CD14-positive monocyte (primary cell): ENCODE measurements at regions not wholly inside any gene's neighbourhood (a gene's known extent, or its start where the extent isn't known, plus 50 kb on each side); places are given as distances from the start of the nearest gene placed in this dataset.

Experiments used
- DNase-seq, 3 donors: peaks; one replicate each; pipeline ENCODE4 v3.0.0-alpha.2; 2011 to 2022
- H2AFZ ChIP-seq: 2 replicates; pipeline ENCODE4 v1.6.0; 2012; ENCODE audit warnings: mild to moderate bottlenecking, low read depth, low read length, inconsistent platforms; ENCODE audit not compliant: insufficient read depth, poor library complexity, severe bottlenecking
- H3K27ac ChIP-seq, 2 donors: 1 replicate in 1 of 2; 2 replicates in 1 of 2; pipeline ENCODE4 v1.5.1; 2012 to 2013; ENCODE audit warnings: low read length in 2 of 2, control low read depth in 1 of 2, inconsistent platforms in 1 of 2, low read depth in 1 of 2, mild to moderate bottlenecking in 1 of 2
- H3K27me3 ChIP-seq, 2 donors: one replicate each; pipeline versions ENCODE4 v1.6.0 to v1.6.1; 2011 to 2013; ENCODE audit warnings: low read length in 2 of 2; ENCODE audit not compliant: control insufficient read depth in 2 of 2, insufficient read depth in 2 of 2
- H3K36me3 ChIP-seq, 2 donors: replicated peaks in 1 of 2; 1 replicate in 1 of 2; 2 replicates in 1 of 2; pipeline versions ENCODE4 v1.5.1 to v1.6.1; 2012 to 2013; ENCODE audit warnings: low read length in 2 of 2, control low read depth in 1 of 2, inconsistent platforms in 1 of 2, mild to moderate bottlenecking in 1 of 2; ENCODE audit not compliant: insufficient read depth in 2 of 2, control insufficient read depth in 1 of 2
- H3K4me1 ChIP-seq, 2 donors: 1 replicate in 1 of 2; 2 replicates in 1 of 2; pipeline versions ENCODE4 v1.5.1 to v1.6.1; 2012 to 2013; ENCODE audit warnings: low read length in 2 of 2, control low read depth in 1 of 2, inconsistent platforms in 1 of 2, mild to moderate bottlenecking in 1 of 2, moderate library complexity in 1 of 2; ENCODE audit not compliant: insufficient read depth in 2 of 2, control insufficient read depth in 1 of 2
- H3K4me2 ChIP-seq: replicated peaks from 2 replicates; pipeline ENCODE3; 2012; ENCODE audit warnings: low read length, moderate library complexity, mild to moderate bottlenecking; ENCODE audit not compliant: poor library complexity, severe bottlenecking; ENCODE audit errors: extremely low read depth
- H3K4me3 ChIP-seq, 3 experiments: fragments of 200-600 bp in 1 of 3; sonication (generic) in 1 of 3; replicated peaks in 1 of 3; 1 replicate in 2 of 3; 2 replicates in 1 of 3; pipeline ENCODE4 v1.5.1; 2011 to 2013; ENCODE audit warnings: low read length in 3 of 3, mild to moderate bottlenecking in 3 of 3, control low read depth in 2 of 3, low read depth in 2 of 3, inconsistent platforms in 1 of 3, moderate library complexity in 1 of 3
- H3K79me2 ChIP-seq: 2 replicates; pipeline ENCODE4 v1.6.0; 2012; ENCODE audit warnings: mild to moderate bottlenecking, control low read depth, inconsistent platforms, low read length, moderate library complexity; ENCODE audit not compliant: insufficient read depth
- H3K9ac ChIP-seq: 2 replicates; pipeline ENCODE4 v1.6.0; 2017; ENCODE audit warnings: low read length, mild to moderate bottlenecking; ENCODE audit not compliant: insufficient read depth, poor library complexity, severe bottlenecking
- H3K9me3 ChIP-seq, 2 donors: replicated peaks in 1 of 2; 1 replicate in 1 of 2; 2 replicates in 1 of 2; pipeline versions ENCODE4 v1.5.1 to v1.6.1; 2012 to 2013; ENCODE audit warnings: low read length in 2 of 2, control low read depth in 1 of 2; ENCODE audit not compliant: control insufficient read depth in 1 of 2, insufficient read depth in 1 of 2
- H4K20me1 ChIP-seq: 2 replicates; pipeline ENCODE4 v1.6.0; 2012; ENCODE audit warnings: mild to moderate bottlenecking, low read length, control low read depth, moderate library complexity; ENCODE audit not compliant: insufficient read depth
- H3K27ac Mint-ChIP-seq, 7 donors: one replicate each; pipeline ENCODE4 v1.8.0; 2020; ENCODE audit warnings: mild to moderate bottlenecking in 7 of 7, mixed read lengths in 7 of 7, moderate library complexity in 6 of 7, inconsistent platforms in 2 of 7
- H3K27me3 Mint-ChIP-seq, 3 donors: one replicate each; pipeline ENCODE4 v1.8.0; 2021 to 2022; ENCODE audit warnings: low read depth in 3 of 3, mild to moderate bottlenecking in 3 of 3, mixed read lengths in 3 of 3, moderate library complexity in 3 of 3, inconsistent platforms in 1 of 3
- H3K36me3 Mint-ChIP-seq, 2 donors: one replicate each; pipeline ENCODE4 v1.8.0; 2020; ENCODE audit warnings: mixed read lengths in 2 of 2, inconsistent platforms in 1 of 2, mild to moderate bottlenecking in 1 of 2
- H3K4me1 Mint-ChIP-seq: one replicate; pipeline ENCODE4 v1.8.0; 2020; ENCODE audit warnings: mild to moderate bottlenecking, mixed read lengths
- H3K4me3 Mint-ChIP-seq, 2 donors: one replicate each; pipeline ENCODE4 v1.8.0; 2020; ENCODE audit warnings: mild to moderate bottlenecking in 2 of 2, mixed read lengths in 2 of 2, moderate library complexity in 1 of 2
- H3K9me3 Mint-ChIP-seq, 7 donors: one replicate each; pipeline ENCODE4 v1.8.0; 2020 to 2022; ENCODE audit warnings: mixed read lengths in 7 of 7, mild to moderate bottlenecking in 6 of 7, moderate library complexity in 6 of 7, inconsistent platforms in 2 of 7
- CTCF ChIP-seq: fragments of 200-600 bp; IDR thresholded peaks from one replicate; pipeline ENCODE4 v1.8.0; 2022; ENCODE audit warnings: antibody characterized with exemption, mild to moderate bottlenecking
- WGBS: methylation state at CpG from one replicate; pipeline ENCODE4 v1.1.5; 2013; ENCODE audit warnings: missing lambda C conversion rate; ENCODE audit not compliant: insufficient coverage; 5-methylcytosine and 5-hydroxymethylcytosine counted together
- intact Hi-C, 2 donors: fragments of 100-400 bp; cut with micrococcal nuclease; formaldehyde crosslinking; loops; one replicate each; pipeline versions ENCODE4 v1.15.0 to v1.15.1; 2023

GRCh38 chr15:35182841-35183479 lies 97.9 kb upstream of the NANOGP8 start:
- Histone ChIP-seq H3K4me2 (no peak overlapping the region), H3K9ac (no peak overlapping the region), H3K4me3 (no peak overlapping the region), H4K20me1 (no peaks in the 10 kb centered on the region), H2AFZ (no peak overlapping the region), H3K27me3 (no peaks in the 10 kb centered on the region), H3K36me3 (no peaks in the 10 kb centered on the region), H3K9me3 (peaks cover 0 to 1% of the 10 kb centered on the region in 2 donors), H3K27ac (no peak overlapping the region), H3K79me2 (no peaks in the 10 kb centered on the region), H3K4me1 (no peaks in the 10 kb centered on the region)
- no peaks in the 10 kb centered on the region for H3K27me3 Mint-ChIP-seq
- WGBS = no CpG with 5 or more reads among the region's 2 CpGs
- H3K9me3 Mint-ChIP-seq = peaks cover 0 to 8% (median 2%) of the 10 kb centered on the region in 7 donors
- no peak overlapping the region for H3K27ac Mint-ChIP-seq
- no peak overlapping the region for H3K4me3 Mint-ChIP-seq
- no peaks in the 10 kb centered on the region for H3K4me1 Mint-ChIP-seq
- no peak for TF ChIP-seq CTCF
- intact Hi-C loops = no loop called here
- no peaks in the 10 kb centered on the region for H3K36me3 Mint-ChIP-seq
- DNase-seq = no peak

DNA sequence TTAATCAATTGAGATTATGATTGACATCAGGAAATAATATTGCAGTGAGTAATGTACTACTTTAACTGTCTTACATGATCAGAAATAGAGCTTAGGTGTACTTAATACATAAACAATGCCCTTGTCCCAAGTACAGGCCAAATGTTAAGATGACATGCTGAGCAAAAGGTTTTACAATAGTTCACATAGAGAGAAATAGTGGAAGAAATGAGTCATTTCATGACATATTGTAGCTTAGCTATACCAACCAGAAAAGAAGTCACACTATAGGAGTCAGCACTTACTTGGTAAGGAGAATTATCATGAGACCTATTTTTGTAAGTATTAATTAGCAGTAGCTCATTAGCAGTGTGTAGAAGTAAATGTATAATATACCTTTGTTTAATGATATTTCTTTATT lies 96.4 kb upstream of the NANOGP8 start:
- H3K36me3 ChIP-seq = no peaks in the 10 kb centered on the region
- no peaks in the 10 kb centered on the region for H4K20me1 ChIP-seq
- H3K4me1 ChIP-seq = no peaks in the 10 kb centered on the region
- TF ChIP-seq CTCF = no peak
- no peak overlapping the region for H3K9ac ChIP-seq
- H3K4me2 ChIP-seq = no peak overlapping the region
- H3K36me3 Mint-ChIP-seq = no peaks in the 10 kb centered on the region
- no peak overlapping the region for H3K4me3 ChIP-seq
- peaks cover 0 to 2% (median 0%) of the 10 kb centered on the region in 3 donors for H3K27me3 Mint-ChIP-seq
- H3K79me2 ChIP-seq = no peaks in the 10 kb centered on the region
- H3K4me3 Mint-ChIP-seq = no peak overlapping the region
- H3K27ac Mint-ChIP-seq = no peak overlapping the region
- no peak overlapping the region for H2AFZ ChIP-seq
- no peaks in the 10 kb centered on the region for H3K4me1 Mint-ChIP-seq
- H3K9me3 Mint-ChIP-seq = peaks cover 0 to 9% (median 2%) of the 10 kb centered on the region in 7 donors
- intact Hi-C loops = no loop called here
- DNase-seq = no peak
- H3K27me3 ChIP-seq = no peaks in the 10 kb centered on the region
- H3K9me3 ChIP-seq = no peaks in the 10 kb centered on the region
- no peak overlapping the region for H3K27ac ChIP-seq
